SU-DHL-6 (cell line): ENCODE measurements at regions not wholly inside any gene's neighbourhood (a gene's known extent, or its start where the extent isn't known, plus 50 kb on each side); places are given as distances from the start of the nearest gene placed in this dataset.

Experiments
- H2AFZ ChIP-seq: fragments of 200-600 bp; sonication (generic); 2 replicates; pipeline ENCODE4 v1.6.1; 2014; ENCODE audit warnings: low read depth, mild to moderate bottlenecking, moderate library complexity, mixed read lengths, antibody characterized with exemption, low read length; ENCODE audit not compliant: severe bottlenecking
- H3F3A ChIP-seq: fragments of 200-600 bp; shearing (Covaris generic); 2 replicates; pipeline ENCODE4 v1.6.0; 2016; ENCODE audit warnings: antibody characterized with exemption, mild to moderate bottlenecking; ENCODE audit not compliant: insufficient read depth
- H3K27ac ChIP-seq: fragments of 200-600 bp; sonication (generic); 2 replicates; pipeline ENCODE4 v1.5.1; 2016; ENCODE audit warnings: low read depth, mild to moderate bottlenecking, low read length, moderate library complexity, mixed read lengths
- H3K27me3 ChIP-seq: fragments of 200-600 bp; sonication (generic), shearing (Covaris generic); 2 replicates; pipeline ENCODE4 v1.6.0; 2014; ENCODE audit warnings: mild to moderate bottlenecking, low read length
- H3K36me3 ChIP-seq: fragments of 200-600 bp; sonication (generic); 2 replicates; pipeline ENCODE4 v1.6.1; 2014; ENCODE audit warnings: mild to moderate bottlenecking, low read length, mixed read lengths
- H3K4me2 ChIP-seq: fragments of 300-600, 200-600 bp; shearing (Covaris generic), sonication (generic); 2 replicates; pipeline ENCODE4 v1.6.0; 2014; ENCODE audit warnings: low read length, low read depth, mild to moderate bottlenecking; ENCODE audit not compliant: poor library complexity, severe bottlenecking
- H3K4me3 ChIP-seq: fragments of 200-600 bp; sonication (generic); 2 replicates; pipeline ENCODE4 v1.5.1; 2014; ENCODE audit warnings: antibody characterized with exemption, low read length, mild to moderate bottlenecking, mixed read lengths; ENCODE audit not compliant: insufficient read depth, poor library complexity, severe bottlenecking
- H3K79me2 ChIP-seq: fragments of 200-600 bp; sonication (generic); 2 replicates; pipeline ENCODE4 v1.6.1; 2014; ENCODE audit warnings: mild to moderate bottlenecking, low read length, moderate library complexity; ENCODE audit not compliant: insufficient read depth
- H3K9ac ChIP-seq: fragments of 200-600 bp; sonication (generic); 2 replicates; pipeline ENCODE4 v1.7.0; 2014; ENCODE audit warnings: mild to moderate bottlenecking, low read length
- H3K9me2 ChIP-seq: fragments of 200-600 bp; sonication (generic); replicated peaks from 2 replicates; pipeline ENCODE4 v1.6.1; 2014; ENCODE audit warnings: low read length; ENCODE audit not compliant: insufficient read depth
- H3K9me3 ChIP-seq: fragments of 200-600 bp; sonication (generic); 2 replicates; pipeline ENCODE4 v1.6.1; 2014; ENCODE audit warnings: low read length, mixed read lengths; ENCODE audit not compliant: insufficient read depth
- H4K20me1 ChIP-seq: fragments of 200-600 bp; sonication (generic); 2 replicates; pipeline ENCODE4 v1.6.1; 2014; ENCODE audit warnings: low read depth, mild to moderate bottlenecking, antibody characterized with exemption, low read length, moderate library complexity, mixed read lengths
- CTCF ChIP-seq: fragments of 200-600 bp; sonication (generic); IDR thresholded peaks from one replicate; pipeline ENCODE4 v1.5.1; 2017; ENCODE audit warnings: antibody characterized with exemption, mild to moderate bottlenecking, low read length, moderate library complexity; ENCODE audit not compliant: insufficient read depth, poor library complexity, severe bottlenecking
- EZH2phosphoT487 ChIP-seq: fragments of 200-600 bp; sonication (generic), shearing (Covaris generic); conservative IDR thresholded peaks from 2 replicates; pipeline ENCODE4 v1.6.1; 2018; ENCODE audit warnings: mild to moderate bottlenecking, antibody characterized with exemption, low read length, moderate library complexity, mixed read lengths

GRCh38 chr3:176505878-176506621 is 691.2 kb downstream of the TBL1XR1 start:
- Histone ChIP-seq H3K79me2 (no peaks in the 10 kb centered on the region), H3F3A (no peaks in the 10 kb centered on the region), H3K36me3 (no peaks in the 10 kb centered on the region), H4K20me1 (no peaks in the 10 kb centered on the region), H3K27me3 (no peaks in the 10 kb centered on the region), H2AFZ (no peak overlapping the region), H3K9me2 (no peaks in the 10 kb centered on the region), H3K4me3 (no peak overlapping the region), H3K27ac (no peak overlapping the region), H3K4me2 (no peak overlapping the region), H3K9ac (no peak overlapping the region), H3K9me3 (no peaks in the 10 kb centered on the region)
- TF ChIP-seq CTCF (no peak), EZH2phosphoT487 (no peak)

- H3K79me2 ChIP-seq = no peaks in the 10 kb centered on the region
- no peak overlapping the region for H3K9ac ChIP-seq
- no peak overlapping the region for H3K4me2 ChIP-seq
- H3K9me2 ChIP-seq = no peaks in the 10 kb centered on the region
- no peaks in the 10 kb centered on the region for H3F3A ChIP-seq
- no peaks in the 10 kb centered on the region for H3K36me3 ChIP-seq
- H3K9me3 ChIP-seq = no peaks in the 10 kb centered on the region
- H3K27me3 ChIP-seq = no peaks in the 10 kb centered on the region
- H4K20me1 ChIP-seq = no peaks in the 10 kb centered on the region
- H2AFZ ChIP-seq = no peak overlapping the region
- no peak overlapping the region for H3K27ac ChIP-seq
- TF ChIP-seq CTCF = no peak
- TF ChIP-seq EZH2phosphoT487 = no peak
- no peak overlapping the region for H3K4me3 ChIP-seq
Measured at GRCh38 chr3:176491084-176491483, 706.2 kb downstream of the TBL1XR1 start.

- H3K79me2 ChIP-seq = no peaks in the 10 kb centered on the region
- H3K4me3 ChIP-seq = no peak overlapping the region
- no peaks in the 10 kb centered on the region for H3K36me3 ChIP-seq
- no peak overlapping the region for H3K9ac ChIP-seq
- H3K9me3 ChIP-seq = no peaks in the 10 kb centered on the region
- H3K4me2 ChIP-seq = no peak overlapping the region
- no peaks in the 10 kb centered on the region for H4K20me1 ChIP-seq
- H3F3A ChIP-seq = no peaks in the 10 kb centered on the region
- TF ChIP-seq CTCF (no peak), EZH2phosphoT487 (no peak)
- H3K27me3 ChIP-seq = no peaks in the 10 kb centered on the region
- no peak overlapping the region for H2AFZ ChIP-seq
- H3K27ac ChIP-seq = no peak overlapping the region
- no peaks in the 10 kb centered on the region for H3K9me2 ChIP-seq
Measured at GRCh38 chr3:176490357-176490756, 706.9 kb downstream of the TBL1XR1 start.
